IMR-90 (cell line): ENCODE measurements at regions not wholly inside any gene's neighbourhood (a gene's known extent, or its start where the extent isn't known, plus 50 kb on each side); places are given as distances from the start of the nearest gene placed in this dataset.

Experiments used
- ATAC-seq: fragments of 200-7000 bp; cut with Tn5 transposase; 2 replicates; pipeline ENCODE4 v1.9.1; 2020; ENCODE audit warnings: low read depth, mild to moderate bottlenecking, moderate library complexity
- BruUV-seq: library from RNA; stranded (reverse); fragments of 400-500 nt; replicated peaks from 2 replicates; lab custom pipeline; 2021; lab: Mats Ljungman, UMichigan
- CTCF ChIA-PET: fragments of 300-600 bp; formaldehyde crosslinking; extraction: SDS; loops from one replicate; lab custom pipeline; 2021; ENCODE audit warnings: antibody characterized with exemption; lab: Yijun Ruan, JAX
- POLR2A ChIA-PET: fragments of 300-600 bp; sonication (Branson Sonifier 250); formaldehyde crosslinking; loops from one replicate; lab custom pipeline; 2022; ENCODE audit warnings: antibody characterized with exemption; ENCODE audit not compliant: unreplicated experiment; lab: Charles Lee
- DNase-seq: peaks from one replicate; pipeline ENCODE4 v3.0.0; 2013
- H2AFZ ChIP-seq: replicated peaks from 2 replicates; pipeline ENCODE3; 2013; ENCODE audit warnings: low read length, mild to moderate bottlenecking; ENCODE audit not compliant: poor library complexity
- H2AK5ac ChIP-seq: 2 replicates; pipeline ENCODE4 v1.6.1; 2013; ENCODE audit warnings: low read depth, low read length, inconsistent platforms
- H2AK9ac ChIP-seq: replicated peaks from 2 replicates; pipeline ENCODE3; 2013; ENCODE audit warnings: mild to moderate bottlenecking, low read depth, low read length, moderate library complexity; ENCODE audit not compliant: poor library complexity
- H2BK120ac ChIP-seq: 2 replicates; pipeline ENCODE4 v1.6.1; 2013; ENCODE audit warnings: low read depth, low read length, inconsistent platforms
- H2BK15ac ChIP-seq: 3 replicates; pipeline ENCODE4 v1.6.1; 2013; ENCODE audit warnings: low read depth, low read length, inconsistent platforms
- H2BK20ac ChIP-seq: 2 replicates; pipeline ENCODE4 v1.6.1; 2013; ENCODE audit warnings: low read depth, mild to moderate bottlenecking, inconsistent platforms, low read length, moderate library complexity
- H2BK5ac ChIP-seq: 2 replicates; pipeline ENCODE4 v1.6.1; 2013; ENCODE audit warnings: mild to moderate bottlenecking, low read depth, low read length, inconsistent platforms; ENCODE audit not compliant: poor library complexity, severe bottlenecking
- H3K14ac ChIP-seq: replicated peaks from 2 replicates; pipeline ENCODE4 v1.6.1; 2013; ENCODE audit warnings: low read depth, low read length, inconsistent platforms
- H3K18ac ChIP-seq: 2 replicates; pipeline ENCODE4 v1.6.1; 2013; ENCODE audit warnings: low read depth, low read length, control low read depth
- H3K23ac ChIP-seq: 2 replicates; pipeline ENCODE4 v1.6.1; 2013; ENCODE audit warnings: low read depth, low read length, inconsistent platforms
- H3K27ac ChIP-seq: 2 replicates; pipeline ENCODE4 v1.5.1; 2013; ENCODE audit warnings: mild to moderate bottlenecking, control low read depth, low read length; ENCODE audit not compliant: insufficient read depth
- H3K27me3 ChIP-seq: 2 replicates; pipeline ENCODE4 v1.6.1; 2013; ENCODE audit warnings: low read length; ENCODE audit not compliant: control insufficient read depth, insufficient read depth
- H3K36me3 ChIP-seq: 2 replicates; pipeline ENCODE4 v1.6.1; 2013; ENCODE audit warnings: low read length, mixed read lengths; ENCODE audit not compliant: control insufficient read depth, insufficient read depth
- H3K4ac ChIP-seq: 2 replicates; pipeline ENCODE4 v1.6.1; 2013; ENCODE audit warnings: low read depth, low read length, inconsistent platforms
- H3K4me1 ChIP-seq: 2 replicates; pipeline ENCODE4 v1.6.1; 2013; ENCODE audit warnings: low read length, mixed read lengths; ENCODE audit not compliant: control insufficient read depth, insufficient read depth
- H3K4me2 ChIP-seq: 2 replicates; pipeline ENCODE4 v1.6.1; 2013; ENCODE audit warnings: low read depth, mild to moderate bottlenecking, control low read depth, low read length, moderate library complexity
- H3K4me3 ChIP-seq: 2 replicates; pipeline ENCODE4 v1.5.1; 2013; ENCODE audit warnings: low read depth, mild to moderate bottlenecking, control low read depth, low read length, moderate library complexity; ENCODE audit not compliant: insufficient read depth
- H3K56ac ChIP-seq: 2 replicates; pipeline ENCODE4 v1.6.1; 2013; ENCODE audit warnings: low read length, inconsistent platforms; ENCODE audit not compliant: insufficient read depth; ENCODE audit errors: extremely low read depth
- H3K79me1 ChIP-seq, 2 experiments: 2 replicates each; pipeline ENCODE4 v1.6.1; 2013; ENCODE audit warnings: low read length in 2 of 2, inconsistent platforms in 1 of 2, low read depth in 1 of 2
- H3K9ac ChIP-seq: 2 replicates; pipeline ENCODE4 v1.6.1; 2013; ENCODE audit warnings: low read depth, low read length, control low read depth
- H3K9me1 ChIP-seq: 2 replicates; pipeline ENCODE4 v1.6.1; 2013; ENCODE audit warnings: low read length, inconsistent platforms; ENCODE audit not compliant: insufficient read depth
- H3K9me3 ChIP-seq: 2 replicates; pipeline ENCODE4 v1.6.1; 2013; ENCODE audit warnings: low read length; ENCODE audit not compliant: control insufficient read depth, insufficient read depth
- H4K20me1 ChIP-seq: 2 replicates; pipeline ENCODE4 v1.6.1; 2013; ENCODE audit warnings: low read length, inconsistent platforms; ENCODE audit not compliant: insufficient read depth
- H4K5ac ChIP-seq: 2 replicates; pipeline ENCODE4 v1.6.1; 2013; ENCODE audit warnings: mild to moderate bottlenecking, low read depth, low read length, control low read depth
- H4K8ac ChIP-seq, 2 experiments: 2 replicates each; pipeline ENCODE4 v1.6.1; 2013; ENCODE audit warnings: low read depth in 2 of 2, low read length in 2 of 2, control low read depth in 1 of 2, inconsistent platforms in 1 of 2
- H4K91ac ChIP-seq: 2 replicates; pipeline ENCODE4 v1.6.1; 2013; ENCODE audit warnings: low read depth, low read length, inconsistent platforms; ENCODE audit not compliant: insufficient read depth
- BHLHE40 ChIP-seq: fragments of 150-350 bp; IDR thresholded peaks from 2 replicates; pipeline ENCODE4 v1.6.1; 2016; ENCODE audit warnings: mild to moderate bottlenecking, low read depth, low read length
- CEBPB ChIP-seq: IDR thresholded peaks from 2 replicates; pipeline ENCODE4 v1.6.1; 2012; ENCODE audit warnings: low read depth, low read length, improper control_type of control experiment
- CHD1 ChIP-seq: IDR thresholded peaks from 2 replicates; pipeline ENCODE4 v1.6.1; 2012; ENCODE audit warnings: low read depth, low read length, improper control_type of control experiment
- CTCF ChIP-seq: conservative IDR thresholded peaks from 2 replicates; pipeline ENCODE4 v1.5.1; 2012; ENCODE audit warnings: mild to moderate bottlenecking, low read depth, low read length, improper control_type of control experiment
- FOS ChIP-seq: fragments of 150-350 bp; IDR thresholded peaks from 2 replicates; pipeline ENCODE4 v1.6.1; 2016; ENCODE audit warnings: low read depth, low read length
- MAFK ChIP-seq: IDR thresholded peaks from 2 replicates; pipeline ENCODE4 v1.6.1; 2012; ENCODE audit warnings: low read depth, low read length, improper control_type of control experiment
- MAZ ChIP-seq: IDR thresholded peaks from 2 replicates; pipeline ENCODE4 v1.6.1; 2012; ENCODE audit warnings: low read depth, mild to moderate bottlenecking, low read length, improper control_type of control experiment, moderate library complexity, borderline replicate concordance
- MXI1 ChIP-seq: IDR thresholded peaks from 2 replicates; pipeline ENCODE4 v1.6.1; 2012; ENCODE audit warnings: low read depth, mild to moderate bottlenecking, low read length, moderate library complexity, borderline replicate concordance
- NFE2L2 ChIP-seq: fragments of 150-350 bp; IDR thresholded peaks from 2 replicates; pipeline ENCODE4 v1.6.1; 2016; ENCODE audit warnings: low read depth, mild to moderate bottlenecking, low read length
- POLR2A ChIP-seq: IDR thresholded peaks from 2 replicates; pipeline ENCODE4 v1.6.1; 2012; ENCODE audit warnings: mild to moderate bottlenecking, low read depth, low read length
- RAD21 ChIP-seq: IDR thresholded peaks from 2 replicates; pipeline ENCODE4 v1.6.1; 2012; ENCODE audit warnings: low read length, improper control_type of control experiment
- RCOR1 ChIP-seq: IDR thresholded peaks from 2 replicates; pipeline ENCODE4 v1.6.1; 2012; ENCODE audit warnings: mild to moderate bottlenecking, low read length, improper control_type of control experiment; ENCODE audit not compliant: insufficient replicate concordance
- RFX5 ChIP-seq: IDR thresholded peaks from 2 replicates; pipeline ENCODE4 v1.8.0; 2012; ENCODE audit warnings: low read depth, mild to moderate bottlenecking, low read length, moderate library complexity
- SMC3 ChIP-seq: fragments of 150-350 bp; IDR thresholded peaks from 2 replicates; pipeline ENCODE4 v1.6.1; 2016; ENCODE audit warnings: low read depth, mild to moderate bottlenecking, antibody characterized with exemption, low read length, moderate library complexity
- whole genome bisulfite sequencing, 2 experiments: methylation state at CpG; one replicate each; pipeline versions ENCODE4 v1.1.5 to v1.1.7; 2013; ENCODE audit warnings: missing lambda C conversion rate in 2 of 2; ENCODE audit not compliant: insufficient read length in 1 of 2; ENCODE audit errors: extremely low coverage in 2 of 2; 5-methylcytosine and 5-hydroxymethylcytosine counted together
- dilution Hi-C: fragments of 300-500 bp; cut with HindIII; formaldehyde crosslinking; loops from one replicate; pipeline ENCODE4 v1.14.3; 2018; ENCODE audit warnings: low sequenced_read_pairs; ENCODE audit not compliant: unreplicated experiment
- in situ Hi-C: fragments of 300-500 bp; cut with MboI; formaldehyde crosslinking; loops from 3 replicates; pipeline ENCODE4 v1.14.3; 2019; ENCODE audit warnings: low sequenced_read_pairs, inconsistent platforms, mixed read lengths
- intact Hi-C: fragments of 100-400 bp; cut with micrococcal nuclease; formaldehyde crosslinking; loops from 2 replicates; pipeline ENCODE4 v1.10.0; 2022
- TF ChIP-seq, protein P1 (sequence below): fragments of 150-350 bp; IDR thresholded peaks from 2 replicates; pipeline ENCODE4 v1.6.1; 2017; ENCODE audit warnings: mild to moderate bottlenecking, antibody characterized with exemption, low read length, low read depth
- TF ChIP-seq, protein P2 (sequence below): fragments of 150-350 bp; IDR thresholded peaks from 2 replicates; pipeline ENCODE4 v1.6.1; 2016; ENCODE audit warnings: low read depth, mild to moderate bottlenecking, low read length, moderate library complexity, borderline replicate concordance

- Histone ChIP-seq H3K36me3 (no peaks in the 10 kb centered on the region), H2AFZ (no peak overlapping the region), H2BK15ac (peak overlapping the region; percentile 82; the same call in 2 of the 3 replicates), H3K18ac (no peak overlapping the region), H4K20me1 (no peaks in the 10 kb centered on the region), H3K14ac (0 out of 2 replicates have a peak overlapping the region, but pooled peaks have one; percentile 78), H3K9ac (no peak overlapping the region), H3K79me1 (no peaks in the 10 kb centered on the region), H2BK5ac (peak overlapping the region; percentile 49), H3K4ac (peak overlapping the region; percentile 78), H2AK9ac (no peak overlapping the region), H3K27ac (no peak overlapping the region), H2AK5ac (peak overlapping the region; percentile 10), H3K4me2 (no peak overlapping the region), H3K4me3 (no peak overlapping the region), H4K91ac (peak overlapping the region; percentile 48), H2BK120ac (peak overlapping the region; percentile 65; the same call in 1 of the 2 replicates), H3K9me3 (no peaks in the 10 kb centered on the region), H3K56ac (no peak overlapping the region), H3K4me1 (peaks cover 6% of the 10 kb centered on the region; the same call in 1 of the 2 replicates), H3K27me3 (no peaks in the 10 kb centered on the region; the same call in 1 of the 2 replicates), H4K8ac (peak overlapping the region in 1 of 2 experiments; percentile 54; a peak in 2 of 4 replicates), H2BK20ac (peak overlapping the region; percentile 78; the same call in 1 of the 2 replicates), H3K23ac (no peak overlapping the region), H3K9me1 (peaks cover 2% of the 10 kb centered on the region; the same call in 1 of the 2 replicates), H4K5ac (no peak overlapping the region)
- CTCF ChIA-PET: no interaction called here
- DNase-seq (no peak), ATAC-seq (no peak)
- in situ Hi-C loops: no loop called here
- POLR2A ChIA-PET: no interaction called here
- intact Hi-C loops: no loop called here
- TF ChIP-seq CHD1 (no peak), MAZ (no peak), RCOR1 (no peak), NFE2L2 (no peak), MAFK (no peak), MXI1 (no peak), CTCF (no peak), SMC3 (no peak), FOS (no peak), BHLHE40 (no peak), RFX5 (no peak), CEBPB (no peak), RAD21 (no peak), POLR2A (no peak)
- TF ChIP-seq, protein P1, sequence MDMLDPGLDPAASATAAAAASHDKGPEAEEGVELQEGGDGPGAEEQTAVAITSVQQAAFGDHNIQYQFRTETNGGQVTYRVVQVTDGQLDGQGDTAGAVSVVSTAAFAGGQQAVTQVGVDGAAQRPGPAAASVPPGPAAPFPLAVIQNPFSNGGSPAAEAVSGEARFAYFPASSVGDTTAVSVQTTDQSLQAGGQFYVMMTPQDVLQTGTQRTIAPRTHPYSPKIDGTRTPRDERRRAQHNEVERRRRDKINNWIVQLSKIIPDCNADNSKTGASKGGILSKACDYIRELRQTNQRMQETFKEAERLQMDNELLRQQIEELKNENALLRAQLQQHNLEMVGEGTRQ: no peak
- TF ChIP-seq, protein P2, sequence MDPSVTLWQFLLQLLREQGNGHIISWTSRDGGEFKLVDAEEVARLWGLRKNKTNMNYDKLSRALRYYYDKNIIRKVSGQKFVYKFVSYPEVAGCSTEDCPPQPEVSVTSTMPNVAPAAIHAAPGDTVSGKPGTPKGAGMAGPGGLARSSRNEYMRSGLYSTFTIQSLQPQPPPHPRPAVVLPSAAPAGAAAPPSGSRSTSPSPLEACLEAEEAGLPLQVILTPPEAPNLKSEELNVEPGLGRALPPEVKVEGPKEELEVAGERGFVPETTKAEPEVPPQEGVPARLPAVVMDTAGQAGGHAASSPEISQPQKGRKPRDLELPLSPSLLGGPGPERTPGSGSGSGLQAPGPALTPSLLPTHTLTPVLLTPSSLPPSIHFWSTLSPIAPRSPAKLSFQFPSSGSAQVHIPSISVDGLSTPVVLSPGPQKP: no peak
- dilution Hi-C loops: no loop called here
- WGBS, 2 experiments: 61% methylated on average over 3 of the region's 5 CpGs; no CpG with 5 or more reads in 1 of the 2 experiments
- BruUV-seq: no TSS peak
Observed at GRCh38 chr13:77387607-77388200, 60.8 kb upstream of the MYCBP2 start.
